SK-N-SH treated with all-trans-retinoic acid at 6 μM for 48 hours (cell line): ENCODE measurements at regions not wholly inside any gene's neighbourhood (a gene's known extent, or its start where the extent isn't known, plus 50 kb on each side); places are given as distances from the start of the nearest gene placed in this dataset.

Experiments
- ATAC-seq: fragments of 200-7000 bp; cut with Tn5 transposase; 3 replicates; pipeline ENCODE4 v1.9.1; 2020; ENCODE audit warnings: mild to moderate bottlenecking, moderate library complexity
- ARNTL ChIP-seq: fragments of 450-650 bp; formaldehyde crosslinking; IDR thresholded peaks from 2 replicates; pipeline ENCODE4 v1.5.0; 2020; ENCODE audit warnings: low read depth, mild to moderate bottlenecking, moderate library complexity, borderline replicate concordance
- BACH2 ChIP-seq: fragments of 250-450 bp; sonication (Bioruptor Pico); IDR thresholded peaks from 2 replicates; pipeline ENCODE4 v1.9.0; 2021; ENCODE audit warnings: mild to moderate bottlenecking, borderline replicate concordance
- CSDC2 ChIP-seq: fragments of 250-450 bp; sonication (Bioruptor Pico); IDR thresholded peaks from 2 replicates; pipeline ENCODE4 v1.5.0; 2020; ENCODE audit warnings: mild to moderate bottlenecking, moderate library complexity
- ESRRG ChIP-seq: fragments of 250-450 bp; sonication (Bioruptor Pico); IDR thresholded peaks from 2 replicates; pipeline ENCODE4 v1.6.1; 2021; ENCODE audit warnings: mild to moderate bottlenecking
- GLIS3 ChIP-seq: fragments of 250-450 bp; sonication (Bioruptor Pico); IDR thresholded peaks from 2 replicates; pipeline ENCODE4 v1.5.0; 2020; ENCODE audit warnings: mild to moderate bottlenecking, moderate library complexity
- ISL1 ChIP-seq: fragments of 250-450 bp; sonication (Bioruptor Pico); IDR thresholded peaks from 2 replicates; pipeline ENCODE4 v2.1.2; 2022; ENCODE audit warnings: mild to moderate bottlenecking, moderate library complexity
- OSR1 ChIP-seq: fragments of 250-450 bp; sonication (Bioruptor Pico); IDR thresholded peaks from 2 replicates; pipeline ENCODE4 v1.8.0; 2022; ENCODE audit warnings: moderate library complexity, mild to moderate bottlenecking, inconsistent platforms
- PPARA ChIP-seq: fragments of 250-450 bp; sonication (Bioruptor Pico); IDR thresholded peaks from 2 replicates; pipeline ENCODE4 v1.5.0; 2020; ENCODE audit warnings: mild to moderate bottlenecking, borderline replicate concordance
- SNAI2 ChIP-seq: fragments of 250-450 bp; sonication (Bioruptor Pico); IDR thresholded peaks from 2 replicates; pipeline ENCODE4 v1.5.0; 2020; ENCODE audit warnings: mild to moderate bottlenecking, moderate library complexity
- TCF4 ChIP-seq: fragments of 250-450 bp; sonication (Bioruptor Pico); IDR thresholded peaks from 2 replicates; pipeline ENCODE4 v1.8.0; 2021; ENCODE audit warnings: mild to moderate bottlenecking, moderate library complexity, borderline replicate concordance
- TOX ChIP-seq: fragments of 250-450 bp; sonication (Bioruptor Pico); IDR thresholded peaks from 2 replicates; pipeline ENCODE4 v1.8.0; 2021; ENCODE audit warnings: mild to moderate bottlenecking, moderate library complexity, borderline replicate concordance
- ZC3H10 ChIP-seq: fragments of 250-450 bp; sonication (Bioruptor Pico); IDR thresholded peaks from 2 replicates; pipeline ENCODE4 v1.5.1; 2021; ENCODE audit warnings: mild to moderate bottlenecking, moderate library complexity
- ZFP3 ChIP-seq: fragments of 250-450 bp; sonication (Bioruptor Pico); IDR thresholded peaks from 2 replicates; pipeline ENCODE4 v1.5.0; 2020; ENCODE audit warnings: mild to moderate bottlenecking, moderate library complexity
- ZFP30 ChIP-seq: fragments of 450-650 bp; formaldehyde crosslinking; IDR thresholded peaks from 2 replicates; pipeline ENCODE4 v1.5.0; 2022; ENCODE audit warnings: mild to moderate bottlenecking, moderate library complexity
- ZNF565 ChIP-seq: fragments of 450-650 bp; formaldehyde crosslinking; conservative IDR thresholded peaks from 2 replicates; pipeline ENCODE4 v1.5.0; 2020; ENCODE audit warnings: low read depth, mild to moderate bottlenecking, moderate library complexity
- ZNF70 ChIP-seq: fragments of 450-650 bp; formaldehyde crosslinking; IDR thresholded peaks from 2 replicates; pipeline ENCODE4 v1.5.0; 2020; ENCODE audit warnings: mild to moderate bottlenecking, moderate library complexity
- ZNF8 ChIP-seq: fragments of 450-650 bp; formaldehyde crosslinking; IDR thresholded peaks from 2 replicates; pipeline ENCODE4 v1.5.0; 2020; ENCODE audit warnings: mild to moderate bottlenecking, moderate library complexity
- TF ChIP-seq, protein P1 (sequence below): fragments of 250-450 bp; sonication (Bioruptor Pico); IDR thresholded peaks from 2 replicates; pipeline ENCODE4 v1.8.0; 2021; ENCODE audit warnings: low read depth, mild to moderate bottlenecking, moderate library complexity, borderline replicate concordance
- TF ChIP-seq, protein P2 (sequence below): fragments of 250-450 bp; sonication (Bioruptor Pico); IDR thresholded peaks from 2 replicates; pipeline ENCODE4 v1.5.0; 2020; ENCODE audit warnings: mild to moderate bottlenecking, moderate library complexity
- TF ChIP-seq, protein P3 (sequence below): fragments of 250-450 bp; sonication (Bioruptor Pico); IDR thresholded peaks from 2 replicates; pipeline ENCODE4 v1.5.1; 2021; ENCODE audit warnings: mild to moderate bottlenecking, moderate library complexity
- TF ChIP-seq, protein P4 (sequence below): fragments of 250-450 bp; sonication (Bioruptor Pico); IDR thresholded peaks from 2 replicates; pipeline ENCODE4 v1.8.0; 2020; ENCODE audit warnings: mild to moderate bottlenecking, moderate library complexity, borderline replicate concordance
- TF ChIP-seq, protein P5 (sequence below): fragments of 250-450 bp; sonication (Bioruptor Pico); IDR thresholded peaks from 2 replicates; pipeline ENCODE4 v1.5.1; 2020; ENCODE audit warnings: low read depth, mild to moderate bottlenecking, moderate library complexity

DNA sequence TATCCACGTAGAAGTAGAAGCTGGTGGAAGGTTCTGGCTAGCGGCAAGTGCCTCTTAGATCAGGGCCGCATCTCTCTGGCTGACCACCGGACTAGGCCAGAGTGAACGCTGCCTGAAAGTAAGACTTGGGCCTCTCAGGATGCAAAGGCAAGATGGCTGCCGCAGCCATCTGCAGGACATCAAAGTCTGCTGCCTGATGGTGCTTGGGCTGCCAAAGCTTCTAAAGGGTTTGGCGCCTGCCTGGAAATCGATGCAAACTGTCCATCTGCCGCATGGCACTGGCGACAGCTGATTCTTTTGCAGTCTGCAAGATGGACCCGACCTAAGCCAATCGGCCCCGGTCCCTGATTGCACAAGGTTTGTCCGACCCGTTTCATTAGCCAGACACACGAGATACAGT, 196.7 kb upstream of the TBC1D5 start (continued):
- TF ChIP-seq, protein P1, sequence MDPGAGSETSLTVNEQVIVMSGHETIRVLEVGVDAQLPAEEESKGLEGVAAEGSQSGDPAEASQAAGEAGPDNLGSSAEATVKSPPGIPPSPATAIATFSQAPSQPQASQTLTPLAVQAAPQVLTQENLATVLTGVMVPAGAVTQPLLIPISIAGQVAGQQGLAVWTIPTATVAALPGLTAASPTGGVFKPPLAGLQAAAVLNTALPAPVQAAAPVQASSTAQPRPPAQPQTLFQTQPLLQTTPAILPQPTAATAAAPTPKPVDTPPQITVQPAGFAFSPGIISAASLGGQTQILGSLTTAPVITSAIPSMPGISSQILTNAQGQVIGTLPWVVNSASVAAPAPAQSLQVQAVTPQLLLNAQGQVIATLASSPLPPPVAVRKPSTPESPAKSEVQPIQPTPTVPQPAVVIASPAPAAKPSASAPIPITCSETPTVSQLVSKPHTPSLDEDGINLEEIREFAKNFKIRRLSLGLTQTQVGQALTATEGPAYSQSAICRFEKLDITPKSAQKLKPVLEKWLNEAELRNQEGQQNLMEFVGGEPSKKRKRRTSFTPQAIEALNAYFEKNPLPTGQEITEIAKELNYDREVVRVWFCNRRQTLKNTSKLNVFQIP (CRISPR knock-in tag), result no peak
- no peak for TF ChIP-seq ZNF70 (CRISPR knock-in tag)

DNA sequence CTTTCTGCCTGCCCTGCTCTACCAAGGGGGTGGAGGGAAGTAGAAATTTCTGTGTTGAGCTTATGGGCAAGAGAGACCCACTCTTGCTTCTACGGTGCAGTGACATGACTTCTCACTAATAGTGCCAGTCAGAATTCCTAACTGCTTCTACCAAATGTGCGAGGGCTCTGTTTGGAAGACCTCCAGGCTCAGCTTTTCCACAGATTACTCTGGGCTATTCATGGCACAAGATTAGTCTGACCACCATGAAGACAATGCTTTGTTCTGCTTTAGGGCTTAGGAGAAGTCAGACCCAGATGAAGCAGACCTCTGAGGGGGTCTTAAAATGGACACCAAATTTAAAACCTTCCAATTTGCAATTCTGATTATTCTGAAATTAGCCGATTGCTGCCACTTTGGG, 195.9 kb upstream of the TBC1D5 start:
- ATAC-seq, result no peak
- no peak for TF ChIP-seq ZNF565 (CRISPR knock-in tag)
- no peak for TF ChIP-seq CSDC2
- no peak for TF ChIP-seq ZC3H10
- no peak for TF ChIP-seq ZFP3 (CRISPR knock-in tag)
- TF ChIP-seq TOX (CRISPR knock-in tag), result no peak
- TF ChIP-seq, protein P2, sequence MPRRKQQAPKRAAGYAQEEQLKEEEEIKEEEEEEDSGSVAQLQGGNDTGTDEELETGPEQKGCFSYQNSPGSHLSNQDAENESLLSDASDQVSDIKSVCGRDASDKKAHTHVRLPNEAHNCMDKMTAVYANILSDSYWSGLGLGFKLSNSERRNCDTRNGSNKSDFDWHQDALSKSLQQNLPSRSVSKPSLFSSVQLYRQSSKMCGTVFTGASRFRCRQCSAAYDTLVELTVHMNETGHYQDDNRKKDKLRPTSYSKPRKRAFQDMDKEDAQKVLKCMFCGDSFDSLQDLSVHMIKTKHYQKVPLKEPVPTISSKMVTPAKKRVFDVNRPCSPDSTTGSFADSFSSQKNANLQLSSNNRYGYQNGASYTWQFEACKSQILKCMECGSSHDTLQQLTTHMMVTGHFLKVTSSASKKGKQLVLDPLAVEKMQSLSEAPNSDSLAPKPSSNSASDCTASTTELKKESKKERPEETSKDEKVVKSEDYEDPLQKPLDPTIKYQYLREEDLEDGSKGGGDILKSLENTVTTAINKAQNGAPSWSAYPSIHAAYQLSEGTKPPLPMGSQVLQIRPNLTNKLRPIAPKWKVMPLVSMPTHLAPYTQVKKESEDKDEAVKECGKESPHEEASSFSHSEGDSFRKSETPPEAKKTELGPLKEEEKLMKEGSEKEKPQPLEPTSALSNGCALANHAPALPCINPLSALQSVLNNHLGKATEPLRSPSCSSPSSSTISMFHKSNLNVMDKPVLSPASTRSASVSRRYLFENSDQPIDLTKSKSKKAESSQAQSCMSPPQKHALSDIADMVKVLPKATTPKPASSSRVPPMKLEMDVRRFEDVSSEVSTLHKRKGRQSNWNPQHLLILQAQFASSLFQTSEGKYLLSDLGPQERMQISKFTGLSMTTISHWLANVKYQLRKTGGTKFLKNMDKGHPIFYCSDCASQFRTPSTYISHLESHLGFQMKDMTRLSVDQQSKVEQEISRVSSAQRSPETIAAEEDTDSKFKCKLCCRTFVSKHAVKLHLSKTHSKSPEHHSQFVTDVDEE (CRISPR knock-in tag), result no peak
- TF ChIP-seq ISL1 (CRISPR knock-in tag), result no peak
- TF ChIP-seq ZNF70 (CRISPR knock-in tag), result no peak
- no peak for TF ChIP-seq ESRRG (CRISPR knock-in tag)
- TF ChIP-seq, protein P3, sequence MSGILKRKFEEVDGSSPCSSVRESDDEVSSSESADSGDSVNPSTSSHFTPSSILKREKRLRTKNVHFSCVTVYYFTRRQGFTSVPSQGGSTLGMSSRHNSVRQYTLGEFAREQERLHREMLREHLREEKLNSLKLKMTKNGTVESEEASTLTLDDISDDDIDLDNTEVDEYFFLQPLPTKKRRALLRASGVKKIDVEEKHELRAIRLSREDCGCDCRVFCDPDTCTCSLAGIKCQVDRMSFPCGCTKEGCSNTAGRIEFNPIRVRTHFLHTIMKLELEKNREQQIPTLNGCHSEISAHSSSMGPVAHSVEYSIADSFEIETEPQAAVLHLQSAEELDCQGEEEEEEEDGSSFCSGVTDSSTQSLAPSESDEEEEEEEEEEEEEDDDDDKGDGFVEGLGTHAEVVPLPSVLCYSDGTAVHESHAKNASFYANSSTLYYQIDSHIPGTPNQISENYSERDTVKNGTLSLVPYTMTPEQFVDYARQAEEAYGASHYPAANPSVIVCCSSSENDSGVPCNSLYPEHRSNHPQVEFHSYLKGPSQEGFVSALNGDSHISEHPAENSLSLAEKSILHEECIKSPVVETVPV (CRISPR knock-in tag), result no peak
- no peak for TF ChIP-seq ZFP30 (CRISPR knock-in tag)
- TF ChIP-seq, protein P4, sequence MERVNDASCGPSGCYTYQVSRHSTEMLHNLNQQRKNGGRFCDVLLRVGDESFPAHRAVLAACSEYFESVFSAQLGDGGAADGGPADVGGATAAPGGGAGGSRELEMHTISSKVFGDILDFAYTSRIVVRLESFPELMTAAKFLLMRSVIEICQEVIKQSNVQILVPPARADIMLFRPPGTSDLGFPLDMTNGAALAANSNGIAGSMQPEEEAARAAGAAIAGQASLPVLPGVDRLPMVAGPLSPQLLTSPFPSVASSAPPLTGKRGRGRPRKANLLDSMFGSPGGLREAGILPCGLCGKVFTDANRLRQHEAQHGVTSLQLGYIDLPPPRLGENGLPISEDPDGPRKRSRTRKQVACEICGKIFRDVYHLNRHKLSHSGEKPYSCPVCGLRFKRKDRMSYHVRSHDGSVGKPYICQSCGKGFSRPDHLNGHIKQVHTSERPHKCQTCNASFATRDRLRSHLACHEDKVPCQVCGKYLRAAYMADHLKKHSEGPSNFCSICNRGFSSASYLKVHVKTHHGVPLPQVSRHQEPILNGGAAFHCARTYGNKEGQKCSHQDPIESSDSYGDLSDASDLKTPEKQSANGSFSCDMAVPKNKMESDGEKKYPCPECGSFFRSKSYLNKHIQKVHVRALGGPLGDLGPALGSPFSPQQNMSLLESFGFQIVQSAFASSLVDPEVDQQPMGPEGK (CRISPR knock-in tag), result no peak
- TF ChIP-seq BACH2 (CRISPR knock-in tag), result no peak
- TF ChIP-seq OSR1, result no peak
- TF ChIP-seq GLIS3 (CRISPR knock-in tag), result no peak
- TF ChIP-seq, protein P5, sequence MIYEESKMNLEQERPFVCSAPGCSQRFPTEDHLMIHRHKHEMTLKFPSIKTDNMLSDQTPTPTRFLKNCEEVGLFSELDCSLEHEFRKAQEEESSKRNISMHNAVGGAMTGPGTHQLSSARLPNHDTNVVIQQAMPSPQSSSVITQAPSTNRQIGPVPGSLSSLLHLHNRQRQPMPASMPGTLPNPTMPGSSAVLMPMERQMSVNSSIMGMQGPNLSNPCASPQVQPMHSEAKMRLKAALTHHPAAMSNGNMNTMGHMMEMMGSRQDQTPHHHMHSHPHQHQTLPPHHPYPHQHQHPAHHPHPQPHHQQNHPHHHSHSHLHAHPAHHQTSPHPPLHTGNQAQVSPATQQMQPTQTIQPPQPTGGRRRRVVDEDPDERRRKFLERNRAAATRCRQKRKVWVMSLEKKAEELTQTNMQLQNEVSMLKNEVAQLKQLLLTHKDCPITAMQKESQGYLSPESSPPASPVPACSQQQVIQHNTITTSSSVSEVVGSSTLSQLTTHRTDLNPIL (CRISPR knock-in tag), result no peak
- no peak for TF ChIP-seq ARNTL
- no peak for TF ChIP-seq TCF4 (CRISPR knock-in tag)
- no peak for TF ChIP-seq PPARA (CRISPR knock-in tag)

DNA sequence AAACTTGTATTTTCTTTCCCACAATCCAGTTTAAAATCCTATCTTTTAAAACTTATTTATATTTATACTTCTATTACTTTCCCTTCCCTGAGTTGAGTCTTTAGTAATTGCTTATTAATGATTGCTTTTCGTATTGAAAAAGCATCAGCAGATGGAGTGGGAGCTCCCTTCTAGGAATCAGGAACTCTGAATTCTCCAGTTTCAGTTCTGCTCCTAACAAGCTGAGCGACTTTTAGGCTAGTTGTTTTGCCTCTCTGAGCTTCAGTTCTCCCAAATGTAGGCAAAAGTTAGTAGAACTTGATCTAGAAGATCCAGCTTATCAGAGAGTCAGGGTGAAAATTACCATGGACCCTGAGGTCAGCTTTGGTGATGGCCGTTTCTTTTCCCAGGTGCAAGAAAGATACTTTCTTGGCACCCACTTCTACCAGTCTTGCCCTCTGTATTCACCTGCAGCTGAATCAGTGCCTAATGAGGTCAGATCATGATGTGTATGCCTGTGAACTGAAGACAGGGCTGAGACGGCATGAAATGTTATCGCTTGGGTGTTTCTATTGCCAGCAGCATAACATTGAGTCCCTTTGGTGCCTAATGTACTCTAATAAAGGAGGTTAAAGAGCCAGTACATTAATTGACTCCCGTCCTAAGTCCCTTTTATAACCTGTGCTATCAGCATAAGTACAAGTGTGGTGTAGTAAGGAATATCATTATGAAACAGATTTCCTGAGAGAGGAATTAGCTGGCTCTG, 194.5 kb upstream of the TBC1D5 start:
- ATAC-seq, result no peak
- TF ChIP-seq ZNF8 (CRISPR knock-in tag) (no peak), SNAI2 (CRISPR knock-in tag) (no peak), PPARA (CRISPR knock-in tag) (no peak), ISL1 (CRISPR knock-in tag) (no peak), ESRRG (CRISPR knock-in tag) (no peak)
- TF ChIP-seq, protein P3 (CRISPR knock-in tag), result no peak
- TF ChIP-seq, all 23 proteins: peak for 0
